D341Med (cell line): ENCODE measurements at regions not wholly inside any gene's neighbourhood (a gene's known extent, or its start where the extent isn't known, plus 50 kb on each side); places are given as distances from the start of the nearest gene placed in this dataset.
A peak's percentile ranks its signal among the peaks of the same experiment; 100 is the strongest.
"Not testable (repeated sequence)": the region's sequence is repeated elsewhere in the genome, so short reads cannot be mapped to it uniquely, and the experiment has no call there.

ENCODE experiments used
- DNase-seq: peaks from one replicate; pipeline ENCODE4 v3.0.0; 2012; ENCODE audit warnings: low spot score

- peak; percentile 76 for DNase-seq
These were observed 309.9 kb downstream of the RPLP1 start for GRCh38 chr15:69762373-69763148.

- DNase-seq: no peak
These were observed 311.2 kb downstream of the RPLP1 start for GRCh38 chr15:69763831-69764230.

- DNase-seq: no peak
These were observed 313.5 kb downstream of the RPLP1 start for GRCh38 chr15:69766156-69766555.

GRCh38 chr15:69767191-69767590 is 314.6 kb downstream of the RPLP1 start:
- DNase-seq: no peak

GRCh38 chr15:69769336-69769735 is 316.7 kb downstream of the RPLP1 start:
- DNase-seq: not testable (repeated sequence)

- DNase-seq: not testable (repeated sequence)
These were observed 321.6 kb downstream of the RPLP1 start for GRCh38 chr15:69774258-69774657.

GRCh38 chr15:69774711-69775110 is 322.1 kb downstream of the RPLP1 start:
- DNase-seq: not testable (repeated sequence)

GRCh38 chr15:69777356-69777755 is 320.4 kb downstream of the TLE3 start:
- DNase-seq: no peak

- DNase-seq: no peak
These were observed 317.3 kb downstream of the TLE3 start for GRCh38 chr15:69780374-69780773.

- DNase-seq: no peak
These were observed 316.7 kb downstream of the TLE3 start for GRCh38 chr15:69780981-69781380.

- no peak for DNase-seq
These were observed 316.1 kb downstream of the TLE3 start for GRCh38 chr15:69781411-69782125.

- no peak for DNase-seq
These were observed 315.5 kb downstream of the TLE3 start for GRCh38 chr15:69782139-69782658.

- DNase-seq: peak; percentile 63
These were observed 314.9 kb downstream of the TLE3 start for GRCh38 chr15:69782809-69783208.

GRCh38 chr15:69783211-69783610 is 314.5 kb downstream of the TLE3 start:
- peak; percentile 66 for DNase-seq

- DNase-seq: no peak
These were observed 312.7 kb downstream of the TLE3 start for GRCh38 chr15:69784798-69785566.

- no peak for DNase-seq
These were observed 311.5 kb downstream of the TLE3 start for GRCh38 chr15:69786136-69786701.

GRCh38 chr15:69787791-69788190 is 309.9 kb downstream of the TLE3 start:
- peak; percentile 11 for DNase-seq

GRCh38 chr15:69789648-69790393 is 307.9 kb downstream of the TLE3 start:
- peak; percentile 9 for DNase-seq

- peak; percentile 12 for DNase-seq
These were observed 307.1 kb downstream of the TLE3 start for GRCh38 chr15:69790632-69791031.

- DNase-seq: no peak
These were observed 304.9 kb downstream of the TLE3 start for GRCh38 chr15:69792823-69793222.

- DNase-seq: no peak
These were observed 304.3 kb downstream of the TLE3 start for GRCh38 chr15:69793431-69793780.
